GM12875 (cell line): ENCODE measurements at regions not wholly inside any gene's neighbourhood (a gene's known extent, or its start where the extent isn't known, plus 50 kb on each side); places are given as distances from the start of the nearest gene placed in this dataset.
"Not testable (repeated sequence)": the region's sequence is repeated elsewhere in the genome, so short reads cannot be mapped to it uniquely, and the experiment has no call there.

ENCODE experiments used
- H3K4me3 ChIP-seq: one replicate; pipeline ENCODE4 v1.5.1; 2011; ENCODE audit warnings: low read depth, low read length, control low read depth
- TF ChIP-seq, protein P1 (sequence below): IDR thresholded peaks from 2 replicates; pipeline ENCODE4 v1.5.1; 2011; ENCODE audit warnings: low read depth, mild to moderate bottlenecking, control low read depth, inconsistent platforms, low read length, moderate library complexity, borderline replicate concordance; ENCODE audit not compliant: insufficient read depth

DNA sequence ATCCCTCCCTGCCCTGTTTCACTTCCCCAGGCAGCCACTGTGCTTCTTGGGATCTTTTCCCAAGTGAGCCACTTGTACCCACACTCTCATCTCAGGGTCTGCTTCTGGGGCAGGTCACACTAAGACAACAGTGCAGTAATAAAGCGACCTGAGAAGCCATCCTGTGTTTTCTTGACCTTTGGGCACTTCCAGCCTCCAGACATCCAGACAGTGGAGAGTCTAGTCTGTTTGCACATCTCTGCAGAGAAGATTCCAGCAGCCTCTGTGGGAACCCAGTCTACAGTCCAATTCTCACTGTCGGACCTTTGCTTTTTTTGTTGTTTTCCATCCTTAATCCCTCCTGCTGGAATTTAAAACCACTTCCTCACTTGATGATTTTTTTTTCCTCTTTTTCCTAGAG is 50.3 kb upstream of the ATP6AP2 start:
- TF ChIP-seq, protein P1, sequence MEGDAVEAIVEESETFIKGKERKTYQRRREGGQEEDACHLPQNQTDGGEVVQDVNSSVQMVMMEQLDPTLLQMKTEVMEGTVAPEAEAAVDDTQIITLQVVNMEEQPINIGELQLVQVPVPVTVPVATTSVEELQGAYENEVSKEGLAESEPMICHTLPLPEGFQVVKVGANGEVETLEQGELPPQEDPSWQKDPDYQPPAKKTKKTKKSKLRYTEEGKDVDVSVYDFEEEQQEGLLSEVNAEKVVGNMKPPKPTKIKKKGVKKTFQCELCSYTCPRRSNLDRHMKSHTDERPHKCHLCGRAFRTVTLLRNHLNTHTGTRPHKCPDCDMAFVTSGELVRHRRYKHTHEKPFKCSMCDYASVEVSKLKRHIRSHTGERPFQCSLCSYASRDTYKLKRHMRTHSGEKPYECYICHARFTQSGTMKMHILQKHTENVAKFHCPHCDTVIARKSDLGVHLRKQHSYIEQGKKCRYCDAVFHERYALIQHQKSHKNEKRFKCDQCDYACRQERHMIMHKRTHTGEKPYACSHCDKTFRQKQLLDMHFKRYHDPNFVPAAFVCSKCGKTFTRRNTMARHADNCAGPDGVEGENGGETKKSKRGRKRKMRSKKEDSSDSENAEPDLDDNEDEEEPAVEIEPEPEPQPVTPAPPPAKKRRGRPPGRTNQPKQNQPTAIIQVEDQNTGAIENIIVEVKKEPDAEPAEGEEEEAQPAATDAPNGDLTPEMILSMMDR: no peak
- no peak overlapping the region for H3K4me3 ChIP-seq

DNA sequence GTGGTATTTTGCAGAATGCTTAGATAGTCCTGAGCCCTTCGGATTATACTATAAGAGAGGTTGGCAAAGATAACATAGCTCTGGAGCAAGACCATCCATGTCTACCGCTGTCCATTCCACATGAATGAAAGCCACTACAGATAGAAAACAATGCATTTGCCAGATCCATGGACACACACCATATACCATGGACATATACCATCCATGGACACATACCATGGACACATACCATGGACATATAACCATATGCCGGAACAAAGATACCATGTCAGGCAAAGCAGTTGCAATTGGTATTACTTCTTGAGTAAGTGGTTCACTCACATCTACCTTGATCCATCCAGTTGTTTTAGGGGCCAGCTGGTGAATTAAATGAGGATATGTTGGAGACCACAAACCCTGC is 53.2 kb upstream of the ATP6AP2 start:
- TF ChIP-seq, protein P1: no peak
- no peak overlapping the region for H3K4me3 ChIP-seq

DNA sequence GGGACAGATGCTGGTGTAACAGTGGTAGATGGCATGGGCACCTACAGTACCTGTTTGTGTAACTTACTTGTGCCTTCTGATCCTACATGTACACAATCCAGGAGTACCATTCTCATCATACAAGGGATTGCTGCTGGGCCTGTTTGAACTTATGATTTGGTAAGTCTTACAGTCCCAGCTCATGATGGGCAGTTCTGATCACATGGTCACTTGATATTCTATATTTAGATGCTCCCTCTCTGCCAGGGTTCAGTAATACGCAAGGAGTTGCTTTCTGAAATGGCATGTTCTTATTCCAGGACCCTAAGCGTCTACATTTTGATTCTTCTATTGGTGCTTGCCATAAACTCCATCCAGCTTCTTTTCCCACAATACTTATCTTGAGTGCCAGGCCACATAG is 54.4 kb upstream of the ATP6AP2 start:
- TF ChIP-seq, protein P1: no peak
- no peak overlapping the region for H3K4me3 ChIP-seq

DNA sequence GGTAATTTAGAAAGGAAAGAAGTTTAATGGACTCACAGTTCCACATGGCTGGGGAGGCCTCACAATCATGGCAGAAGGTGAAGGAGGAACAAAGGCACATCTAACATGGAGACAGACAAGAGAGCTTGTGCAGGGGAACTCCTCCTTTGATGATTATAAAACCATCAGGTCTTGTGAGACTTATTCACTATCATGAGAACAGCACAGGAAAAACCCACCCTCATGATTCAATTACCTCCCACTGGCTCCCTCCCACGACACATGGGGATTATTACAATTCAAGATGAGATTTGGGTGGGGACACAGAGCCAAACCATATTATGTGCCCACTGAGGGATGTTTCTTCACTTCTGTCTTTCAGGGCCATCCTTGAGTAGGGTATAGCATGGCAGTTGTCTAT is 54.9 kb upstream of the ATP6AP2 start:
- H3K4me3 ChIP-seq: not testable (repeated sequence)

DNA sequence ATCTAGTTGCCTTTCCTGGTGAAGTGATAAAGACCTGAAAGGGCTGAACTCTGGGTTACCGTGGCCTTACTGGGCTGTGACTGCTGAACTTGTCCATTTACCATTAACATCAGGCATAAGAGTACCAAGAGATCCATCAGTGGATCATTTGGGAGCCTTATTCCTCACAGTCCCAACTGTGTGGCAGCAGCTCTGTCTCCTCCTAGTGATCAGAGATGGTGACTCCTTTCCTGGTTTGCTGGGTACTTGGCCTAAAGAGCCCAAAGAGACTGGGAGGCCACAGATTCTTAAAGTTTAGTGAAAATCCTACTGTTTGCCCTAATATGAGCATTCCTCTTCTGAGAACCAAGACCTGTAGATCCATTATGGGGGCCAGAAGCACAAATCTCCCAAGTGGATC is 56.3 kb upstream of the ATP6AP2 start:
- TF ChIP-seq, protein P1: 0 out of 2 replicates have a peak, but pooled peaks have one; percentile 2
- H3K4me3 ChIP-seq: no peak overlapping the region

DNA sequence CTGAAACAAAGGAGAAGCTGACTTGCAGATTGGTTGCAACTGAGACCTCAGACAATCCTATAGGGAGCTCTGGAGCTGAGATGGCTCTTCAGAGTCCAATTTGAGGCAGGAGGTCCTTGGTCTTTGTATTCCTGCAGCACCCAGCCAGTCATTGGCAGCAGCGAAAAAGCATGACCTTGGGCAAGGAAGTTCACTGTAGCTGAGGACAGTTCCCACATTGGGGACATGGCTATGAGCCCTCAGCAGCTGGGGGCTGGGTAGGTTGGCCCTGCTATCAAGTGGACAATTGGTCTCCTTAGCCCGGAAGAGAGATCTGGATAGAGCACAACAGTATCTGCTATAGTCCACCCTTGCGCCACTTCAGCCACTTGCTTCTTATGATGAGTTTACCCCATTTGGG is 56.9 kb upstream of the ATP6AP2 start:
- no peak overlapping the region for H3K4me3 ChIP-seq
- TF ChIP-seq, protein P1: no peak

DNA sequence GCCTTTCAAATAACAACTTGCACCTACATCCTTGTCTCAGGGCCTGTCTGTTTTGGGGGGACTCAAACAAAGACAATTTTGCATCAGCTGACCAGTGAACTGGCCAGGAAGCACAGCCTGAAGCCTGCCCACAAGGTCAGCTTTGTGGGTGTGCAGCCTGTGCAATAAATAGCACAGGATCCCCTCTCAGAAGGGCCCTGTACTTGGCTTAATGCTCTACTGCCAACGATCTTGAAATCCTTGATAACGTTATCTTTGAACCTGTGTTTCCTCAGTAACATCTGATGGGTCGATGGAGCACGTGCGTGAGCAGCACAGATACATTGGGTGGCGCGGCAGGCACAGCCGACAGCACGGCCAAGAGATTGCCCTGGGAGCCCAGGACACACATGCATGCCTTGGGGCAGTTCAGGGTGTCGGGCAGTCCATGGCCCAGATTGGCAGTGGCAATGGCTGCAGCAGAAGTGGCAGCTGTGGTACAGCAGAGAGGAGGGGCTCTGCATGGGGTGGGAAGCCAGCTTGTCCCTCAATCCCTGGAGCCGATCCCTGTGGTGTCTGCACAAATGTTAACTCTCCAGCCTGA is 58.8 kb upstream of the ATP6AP2 start:
- no peak overlapping the region for H3K4me3 ChIP-seq
- TF ChIP-seq, protein P1: no peak

DNA sequence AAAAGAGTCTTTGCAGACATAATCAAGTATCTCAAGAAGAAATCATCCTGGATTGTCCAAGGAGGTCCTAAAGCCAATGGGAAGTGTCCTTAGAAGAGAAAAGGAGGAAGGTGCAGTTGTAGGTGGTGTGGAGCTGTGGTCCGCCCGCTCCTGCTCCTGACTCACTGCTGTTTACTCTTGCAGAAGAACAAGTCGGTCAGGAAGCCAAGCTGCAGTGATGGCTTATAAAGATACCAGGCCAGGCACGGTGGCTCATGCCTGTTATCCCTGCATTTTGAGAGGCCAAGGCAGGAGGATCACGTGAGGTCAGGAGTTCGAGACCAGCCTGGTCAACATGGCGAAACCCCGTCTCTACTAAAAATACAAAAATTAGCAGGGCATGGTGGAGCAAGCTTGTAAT is 66.4 kb upstream of the ATP6AP2 start:
- TF ChIP-seq, protein P1: no peak
- no peak overlapping the region for H3K4me3 ChIP-seq
